ENCODE measurements at regions not wholly inside any gene's neighbourhood (a gene's known extent, or its start where the extent isn't known, plus 50 kb on each side); places are given as distances from the start of the nearest gene placed in this dataset.
"Not testable (repeated sequence)": the region's sequence is repeated elsewhere in the genome, so short reads cannot be mapped to it uniquely, and the experiment has no call there.

DNA sequence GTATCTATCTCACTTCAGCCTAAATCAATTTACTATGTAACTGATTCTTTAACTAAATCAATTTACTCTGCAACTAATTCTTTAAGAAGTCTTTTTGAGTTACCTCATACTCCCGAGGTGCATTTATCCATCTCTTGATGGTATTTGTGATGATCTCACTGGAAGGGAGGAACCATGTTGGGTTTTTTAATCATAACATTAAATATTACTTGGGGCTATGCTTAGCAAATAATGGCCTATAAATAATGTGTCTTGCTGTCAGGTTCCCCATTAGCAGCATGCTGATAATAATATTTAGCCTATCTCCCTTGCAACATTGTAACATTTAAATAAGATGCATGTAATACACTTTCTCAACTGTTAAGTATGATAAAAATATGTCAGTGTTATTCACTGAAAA lies 411.3 kb downstream of the SLITRK1 start:
- no peak for DNase-seq (ENCODE audit: low read depth in 2 of 2)

DNA sequence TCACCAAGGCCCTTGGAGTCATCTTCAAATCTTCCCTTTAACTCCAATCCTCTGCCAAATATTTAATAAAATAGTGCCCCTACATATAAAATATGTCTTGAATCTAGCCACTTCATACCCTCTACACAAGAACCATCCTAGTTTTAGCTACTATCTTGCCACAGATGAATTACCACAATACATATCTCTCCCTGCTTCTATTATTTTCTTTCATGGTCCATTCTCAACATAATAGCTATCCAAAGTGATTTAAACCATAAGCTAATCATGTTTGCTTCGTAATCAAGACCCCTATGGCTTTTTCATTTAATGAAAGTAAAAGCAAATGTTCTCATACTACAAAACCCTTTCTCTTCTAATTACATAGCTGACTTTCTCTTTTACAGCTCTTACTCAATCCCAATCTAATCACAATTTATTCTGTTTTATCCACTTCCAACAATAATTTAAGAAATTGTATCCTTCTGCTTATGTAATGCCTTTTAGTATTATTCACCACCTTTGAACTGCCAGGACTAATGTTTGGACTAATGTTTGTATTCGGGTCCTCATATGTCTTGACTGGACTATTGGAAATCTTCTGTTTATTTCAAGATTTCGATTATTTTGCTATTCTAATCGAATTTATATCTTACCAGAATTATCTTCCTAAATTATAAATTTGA lies 412.0 kb downstream of the SLITRK1 start:
- no peak for DNase-seq (ENCODE audit: low read depth in 2 of 2)

DNA sequence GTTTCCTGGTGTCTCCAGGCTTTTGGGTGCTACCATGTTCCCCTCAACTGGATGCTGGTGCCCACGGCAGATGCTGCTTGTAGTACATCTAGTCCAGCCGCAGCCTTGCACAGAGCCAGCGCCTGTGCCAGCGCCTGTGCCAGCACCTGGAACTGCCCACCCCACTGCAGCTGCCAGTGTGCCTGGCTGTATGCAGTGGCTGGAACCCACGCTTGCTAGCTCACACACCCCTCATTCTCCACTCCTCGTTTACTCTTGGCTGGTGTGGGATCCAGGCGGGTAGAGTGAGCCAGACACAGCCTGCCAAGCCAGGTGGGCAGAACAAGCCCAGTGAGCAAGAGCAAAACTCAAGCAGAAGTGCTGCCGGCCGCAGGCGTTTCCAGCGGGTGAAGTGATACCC lies 428.6 kb downstream of the SLITRK1 start:
- no peak for DNase-seq (ENCODE audit: low read depth in 2 of 2)

DNA sequence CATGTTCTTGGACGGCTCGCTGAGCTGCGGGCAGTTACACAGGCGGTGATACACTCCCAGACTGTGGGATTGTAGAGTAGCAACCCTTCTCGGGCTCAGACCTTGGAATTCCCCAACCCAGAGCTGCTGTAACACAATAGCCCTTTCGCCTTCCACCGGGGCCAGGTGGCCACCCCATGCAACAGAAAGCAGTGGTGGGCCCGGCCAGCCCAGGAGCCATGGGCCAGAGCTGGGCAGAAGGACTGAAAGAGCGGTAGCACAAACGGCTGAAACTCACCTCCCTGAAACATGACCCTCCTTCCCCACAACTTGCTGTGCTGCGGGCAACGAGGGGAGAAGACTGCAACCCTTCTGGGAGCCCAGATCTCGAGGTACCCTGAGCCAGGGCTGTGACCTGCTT lies 429.0 kb downstream of the SLITRK1 start:
- DNase-seq (ENCODE audit: low read depth in 2 of 2): no peak

DNA sequence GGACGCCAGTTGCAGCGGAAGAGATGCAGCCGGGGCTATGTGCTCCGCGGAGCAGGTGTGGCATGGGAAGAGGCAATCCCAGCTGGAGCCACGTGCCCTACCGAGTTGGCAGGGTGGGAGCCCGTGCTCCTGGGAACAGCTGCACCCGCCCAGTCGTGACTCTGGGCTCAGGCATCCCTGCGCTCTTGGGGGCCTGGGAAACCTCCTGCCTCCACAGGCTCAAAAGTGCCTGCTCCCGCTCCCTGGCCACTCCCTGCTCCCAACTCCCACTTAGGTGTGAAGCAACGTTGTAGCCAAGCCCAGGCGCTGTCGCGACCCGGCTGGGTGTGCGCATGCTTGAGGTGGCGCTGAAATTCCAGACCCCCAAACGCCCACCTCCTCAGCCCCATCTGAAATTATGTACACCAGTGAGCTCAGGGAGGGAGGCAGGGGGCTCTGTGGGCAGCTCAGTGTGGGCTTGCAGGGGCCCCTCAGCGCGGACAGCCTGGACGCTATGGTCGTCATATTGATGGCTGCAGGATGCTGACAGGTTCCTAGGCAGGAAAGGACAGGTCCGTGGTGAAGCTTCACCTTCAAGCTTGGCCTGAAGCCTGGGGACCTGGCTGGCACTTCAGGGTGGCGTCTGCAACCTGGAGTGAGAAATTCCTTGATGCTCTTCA lies 429.9 kb downstream of the SLITRK1 start:
- DNase-seq (ENCODE audit: low read depth in 2 of 2): no peak

DNA sequence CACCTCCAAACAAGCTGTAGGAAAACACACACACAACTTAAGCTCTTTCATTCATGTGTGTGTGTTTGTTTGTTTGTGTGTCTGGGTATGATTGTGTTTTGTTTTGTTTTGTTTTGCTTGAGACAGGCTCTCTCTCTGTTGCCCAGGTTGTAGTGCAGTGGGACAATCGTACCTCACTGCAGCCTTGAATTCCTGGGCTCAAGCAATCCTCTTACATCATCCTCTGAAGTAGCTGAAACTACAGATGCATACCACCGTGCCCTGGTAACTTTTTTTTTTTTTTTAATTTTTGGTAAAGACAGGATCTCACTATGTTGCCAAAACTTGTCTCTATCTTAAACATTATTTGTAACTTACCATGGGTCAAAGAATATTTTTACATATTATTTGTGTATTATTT lies 431.7 kb downstream of the SLITRK1 start:
- no peak for DNase-seq (ENCODE audit: low read depth in 2 of 2)

DNA sequence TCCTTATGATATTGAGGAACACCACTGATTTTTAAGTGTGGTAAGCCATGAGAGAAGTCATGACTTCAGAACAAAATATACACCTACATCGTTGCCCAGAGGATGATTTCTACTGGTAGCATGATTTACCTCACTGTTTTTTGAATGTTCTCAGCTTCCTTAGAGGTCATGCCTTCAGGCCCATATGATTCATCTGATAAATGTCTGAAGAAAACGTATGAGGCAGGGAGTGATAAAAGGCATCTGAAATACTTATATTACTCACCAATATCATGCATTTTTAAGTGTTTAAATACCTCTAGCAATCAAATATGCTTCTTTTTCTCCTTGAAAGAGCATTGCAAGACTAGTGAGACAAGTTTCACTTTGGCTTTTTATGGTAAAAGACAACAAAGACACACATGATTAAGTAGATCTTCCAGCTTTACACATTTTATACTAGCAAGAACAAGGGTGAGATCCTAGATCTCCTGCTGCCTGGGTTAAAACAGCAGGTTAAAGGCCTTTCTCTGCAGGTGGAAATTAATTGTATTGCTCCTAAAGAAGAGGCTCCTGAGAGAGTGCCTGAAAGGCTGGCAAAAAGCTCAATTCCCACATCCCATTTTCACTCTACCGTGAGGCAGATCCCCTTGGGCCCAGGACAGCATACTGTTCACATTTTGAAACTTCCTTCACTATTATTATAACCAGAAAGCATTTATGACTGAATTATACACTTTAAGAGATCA lies 432.4 kb downstream of the SLITRK1 start:
- no peak for DNase-seq (ENCODE audit: low read depth in 2 of 2)

DNA sequence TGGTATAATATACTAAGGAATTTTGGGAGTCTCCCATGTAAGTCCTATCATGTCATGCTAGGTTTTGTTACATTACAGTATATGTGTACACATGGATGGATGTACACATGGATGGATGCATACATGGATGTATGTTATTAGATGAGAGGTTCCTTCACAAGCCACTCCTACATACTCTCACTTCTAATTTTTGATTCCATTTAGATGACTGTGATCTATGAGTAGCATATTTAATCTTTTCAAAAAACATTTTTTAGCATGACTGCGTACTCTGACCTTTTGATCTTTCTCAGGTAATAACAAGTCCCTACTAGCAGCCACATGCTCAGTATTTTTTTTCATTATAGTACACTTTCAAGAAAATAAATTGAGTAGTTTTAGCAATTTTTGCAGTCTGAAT lies 441.8 kb downstream of the SLITRK1 start:
- DNase-seq (ENCODE audit: low read depth in 2 of 2): no peak

DNA sequence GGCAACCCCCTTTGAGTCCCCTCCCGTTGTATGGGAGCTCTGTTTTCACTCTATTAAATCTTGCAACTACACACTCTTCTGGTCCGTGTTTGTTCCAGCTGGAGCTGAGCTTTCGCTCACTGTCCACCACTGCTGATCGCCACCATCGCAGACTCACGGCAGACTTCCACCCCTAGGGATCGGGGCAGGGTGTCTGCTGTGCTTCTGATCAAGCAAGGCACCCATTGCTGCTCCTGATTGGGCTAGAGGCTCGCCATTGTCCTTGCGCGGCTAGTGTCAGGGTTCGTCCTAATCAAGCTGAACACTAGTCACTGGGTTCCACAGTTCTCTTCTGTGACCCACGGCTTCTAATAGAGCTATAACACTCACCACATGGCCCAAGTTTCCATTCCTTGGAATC lies 442.8 kb downstream of the SLITRK1 start:
- DNase-seq (ENCODE audit: low read depth in 2 of 2): not testable (repeated sequence)

DNA sequence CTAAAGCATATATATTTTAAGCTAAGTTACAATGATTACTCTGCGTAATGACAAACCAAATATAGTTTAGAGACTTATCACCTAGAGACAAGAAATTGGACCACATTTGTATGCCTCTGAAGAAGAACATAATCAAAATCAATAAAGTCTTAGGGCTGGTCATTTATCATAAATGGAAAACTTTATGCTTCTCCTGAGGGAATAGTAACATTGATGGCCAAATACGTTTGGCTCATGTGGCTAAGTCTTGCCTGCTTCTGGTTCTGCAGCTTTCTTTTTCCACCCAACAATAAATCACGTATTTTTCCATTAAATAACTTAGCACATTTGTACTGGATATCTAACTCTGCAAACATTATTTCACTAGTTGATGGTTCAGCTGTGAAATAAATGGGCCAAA lies 458.4 kb downstream of the SLITRK1 start:
- DNase-seq (ENCODE audit: low read depth in 2 of 2): no peak

DNA sequence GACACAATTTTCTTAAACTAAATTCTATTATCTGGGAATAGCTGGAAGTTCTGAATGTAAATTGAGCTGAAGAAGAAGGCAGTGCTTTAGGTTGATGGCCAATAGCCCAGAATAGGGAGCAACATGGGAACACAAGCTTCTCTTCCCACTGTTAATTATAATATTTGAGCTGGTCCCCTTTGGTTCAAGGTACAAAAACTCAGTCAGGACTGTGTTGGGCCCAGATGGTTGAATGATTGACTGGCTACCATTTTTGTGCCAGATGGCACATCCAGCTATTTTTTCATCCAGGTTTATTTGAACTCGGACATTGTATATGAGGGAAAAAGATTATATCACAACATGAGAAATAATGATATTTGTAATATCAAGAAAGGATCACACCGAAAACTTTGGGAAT lies 458.9 kb downstream of the SLITRK1 start:
- DNase-seq (ENCODE audit: low read depth in 2 of 2): no peak

DNA sequence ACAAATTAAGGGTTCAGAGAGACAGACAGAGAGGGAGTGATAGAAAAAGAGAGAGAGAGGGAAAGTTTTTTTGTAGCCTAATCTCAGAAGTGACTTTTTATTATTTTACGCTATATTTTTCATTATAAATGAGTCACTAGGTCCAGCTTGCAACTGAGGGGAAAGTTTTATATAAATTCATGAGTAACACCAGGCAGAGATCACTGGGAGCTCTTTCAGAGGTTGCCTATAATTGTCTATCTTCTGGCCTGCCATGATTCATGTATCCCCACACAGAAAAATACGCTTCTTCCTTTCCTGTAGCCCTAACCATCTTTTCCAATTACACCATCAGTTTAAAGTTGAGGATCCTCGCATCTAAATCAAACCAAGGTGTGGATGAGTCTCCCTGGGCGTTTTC lies 467.9 kb downstream of the SLITRK1 start:
- no peak for DNase-seq (ENCODE audit: low read depth in 2 of 2)

DNA sequence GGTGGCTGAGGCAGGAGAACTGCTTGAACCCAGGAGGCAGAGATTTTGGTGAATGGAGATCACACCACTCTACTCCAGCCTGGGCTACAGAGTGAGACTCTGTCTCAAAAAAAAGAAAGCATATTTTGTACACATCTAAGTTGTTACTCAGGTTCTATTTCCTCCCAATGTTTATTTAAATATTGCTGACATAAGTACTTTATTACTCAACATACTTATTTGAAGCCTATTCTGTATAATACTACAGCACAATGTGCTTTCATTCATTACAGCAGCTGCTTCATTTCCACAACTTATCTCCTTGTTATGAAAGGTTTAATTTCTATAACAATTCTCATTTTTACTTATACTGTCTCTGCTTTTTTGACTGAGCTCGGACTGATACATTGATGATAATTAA lies 495.7 kb downstream of the SLITRK1 start:
- no peak for DNase-seq (ENCODE audit: low read depth in 2 of 2)

DNA sequence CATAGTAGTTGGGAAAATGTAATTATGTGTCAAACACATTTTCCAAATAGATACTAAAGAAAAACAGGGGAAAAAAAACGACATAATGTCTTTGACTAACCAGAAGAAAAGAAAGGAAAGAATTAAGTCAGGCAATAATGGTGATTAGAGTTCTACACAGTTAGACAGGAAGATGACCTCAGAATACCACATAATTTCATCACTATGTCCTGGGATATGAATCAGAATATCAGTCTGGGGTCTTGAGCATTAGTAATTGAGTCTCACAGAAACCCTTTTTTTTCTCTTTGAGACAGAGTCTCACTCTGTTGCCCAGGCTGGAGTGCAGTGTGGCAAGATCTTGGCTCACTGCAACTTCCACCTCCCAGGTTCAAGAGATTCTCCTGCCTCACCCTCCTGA lies 503.4 kb downstream of the SLITRK1 start:
- no peak for DNase-seq (ENCODE audit: low read depth in 2 of 2)

DNA sequence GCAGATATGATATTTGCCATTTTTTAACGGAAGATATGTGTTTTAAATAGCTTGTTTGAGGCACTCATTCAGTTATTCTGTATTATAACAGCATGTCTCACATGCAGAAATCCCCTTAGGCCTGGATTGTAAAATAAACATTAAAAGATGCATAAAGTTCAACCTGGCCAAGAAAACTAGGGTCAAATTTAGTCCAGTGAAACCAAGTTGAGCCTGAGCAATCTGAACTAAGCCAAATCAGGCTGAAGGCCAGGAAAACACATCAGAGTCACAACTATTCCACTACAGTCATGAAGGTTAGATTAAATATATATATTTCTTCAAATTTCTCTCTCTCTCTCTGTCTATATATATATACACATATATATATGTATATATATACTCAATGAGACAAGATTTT lies 504.8 kb downstream of the SLITRK1 start:
- DNase-seq (ENCODE audit: low read depth in 2 of 2): no peak

DNA sequence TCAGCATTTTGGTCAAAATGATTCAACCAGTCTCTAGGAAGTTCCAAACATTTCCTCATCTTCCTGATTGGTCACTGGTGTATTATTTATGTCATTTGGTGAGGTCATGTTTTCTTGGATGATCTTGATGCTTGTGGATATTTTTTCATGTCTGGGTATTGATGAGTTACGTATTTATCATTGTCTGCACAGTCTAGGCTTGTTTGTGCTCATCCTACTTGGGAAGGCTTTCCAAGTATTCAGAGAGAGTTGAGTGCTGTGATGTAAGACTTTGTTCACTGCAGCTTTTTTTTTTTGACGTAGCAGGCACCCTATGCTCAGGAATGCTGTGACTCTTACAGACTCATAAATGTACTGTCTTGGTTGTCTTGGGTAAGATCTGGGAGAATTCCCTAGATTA lies 509.5 kb downstream of the SLITRK1 start:
- DNase-seq (ENCODE audit: low read depth in 2 of 2): no peak

DNA sequence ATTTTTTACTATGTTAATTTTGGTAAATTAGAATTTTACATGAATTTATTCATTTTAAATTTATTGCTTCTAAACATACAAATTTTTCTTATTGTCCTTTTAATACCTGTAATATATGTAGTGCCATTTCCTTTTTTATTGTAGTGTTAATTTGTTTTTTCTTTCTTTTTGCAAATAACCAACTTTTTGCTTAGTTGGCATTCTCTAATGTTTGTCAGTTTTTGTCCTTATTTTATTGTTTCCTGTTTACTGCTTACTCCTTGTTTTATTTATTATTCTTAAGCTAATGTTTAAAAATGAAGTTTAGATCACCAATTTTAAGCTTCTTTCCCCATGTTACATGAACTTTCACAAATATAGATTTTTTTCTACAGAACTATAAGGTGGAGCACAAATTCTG lies 516.6 kb downstream of the SLITRK1 start:
- no peak for DNase-seq (ENCODE audit: low read depth in 2 of 2)

DNA sequence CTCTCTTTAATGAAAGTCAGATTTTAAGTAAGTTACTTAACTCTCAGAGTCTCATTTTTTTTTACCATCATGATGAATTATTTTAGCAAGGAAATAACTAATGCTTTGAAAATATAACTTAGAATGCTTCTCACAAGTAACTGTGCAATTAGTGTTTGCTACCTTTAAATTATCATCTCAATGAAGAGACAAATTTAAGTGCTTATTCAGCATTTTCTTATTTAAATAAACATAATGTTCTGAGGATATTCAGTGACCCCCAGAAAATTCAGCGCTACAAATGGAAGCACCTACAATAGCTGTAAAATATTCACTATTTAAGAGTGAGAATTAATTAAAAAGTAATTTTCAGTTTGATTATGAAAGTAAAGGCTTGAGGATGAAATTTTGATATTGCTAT lies 527.2 kb downstream of the SLITRK1 start:
- DNase-seq (ENCODE audit: low read depth in 2 of 2): no peak

DNA sequence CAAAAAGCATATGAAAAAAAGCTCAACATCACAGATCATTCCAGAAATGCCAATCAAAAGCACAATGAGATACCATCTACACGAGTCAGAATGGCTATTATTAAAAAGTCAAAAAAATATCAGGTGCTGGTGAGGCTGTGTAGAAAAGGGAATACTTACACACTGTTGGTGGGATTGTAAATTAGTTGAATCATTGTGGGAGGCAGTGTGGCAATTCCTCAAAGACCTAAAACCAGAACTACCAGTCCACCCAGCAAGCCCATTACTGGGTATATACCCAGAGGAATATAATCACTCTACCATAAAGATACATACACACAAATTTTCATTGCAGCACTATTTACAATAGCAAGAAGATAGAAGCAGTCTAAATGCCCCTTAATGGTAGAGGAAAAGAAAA lies 529.9 kb downstream of the SLITRK1 start:
- DNase-seq (ENCODE audit: low read depth in 2 of 2): no peak

DNA sequence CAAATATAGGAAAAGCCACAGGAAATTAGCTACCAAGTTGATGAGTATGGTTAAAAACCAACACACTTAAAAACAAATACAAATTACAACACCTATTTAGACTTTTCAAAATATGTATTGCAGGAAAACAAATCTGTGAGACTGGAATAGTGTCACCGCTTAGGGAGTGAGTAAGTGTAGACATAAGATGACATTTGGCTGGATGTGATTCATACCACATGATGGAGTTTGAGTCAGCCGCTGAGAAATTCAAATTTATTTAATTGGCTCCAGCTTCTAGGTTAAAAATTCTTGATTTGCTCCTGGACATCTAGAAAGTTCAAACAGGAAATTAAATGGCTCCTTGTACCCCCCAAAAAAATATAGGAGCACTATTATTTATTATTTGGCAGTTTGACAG lies 531.7 kb downstream of the SLITRK1 start:
- no peak for DNase-seq (ENCODE audit: low read depth in 2 of 2)

DNA sequence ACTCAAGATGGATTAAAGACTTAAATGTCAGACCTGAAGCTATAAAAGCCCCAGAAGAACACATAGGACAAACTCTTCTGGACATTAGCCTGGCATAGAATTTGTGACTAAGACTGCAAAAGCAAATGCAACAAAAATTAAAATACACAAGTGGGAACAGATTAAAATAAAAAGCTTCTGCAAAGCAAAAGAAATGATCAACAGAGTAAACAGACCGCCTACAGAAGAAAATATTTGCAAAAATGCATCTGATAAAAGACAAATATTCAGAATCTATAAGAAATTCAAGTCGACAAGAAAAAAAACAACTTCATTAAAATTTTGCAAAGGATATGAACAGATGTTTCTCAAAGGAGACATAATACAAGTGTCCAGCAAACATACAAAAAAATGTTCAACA lies 537.8 kb downstream of the SLITRK1 start:
- DNase-seq (ENCODE audit: low read depth in 2 of 2): no peak

DNA sequence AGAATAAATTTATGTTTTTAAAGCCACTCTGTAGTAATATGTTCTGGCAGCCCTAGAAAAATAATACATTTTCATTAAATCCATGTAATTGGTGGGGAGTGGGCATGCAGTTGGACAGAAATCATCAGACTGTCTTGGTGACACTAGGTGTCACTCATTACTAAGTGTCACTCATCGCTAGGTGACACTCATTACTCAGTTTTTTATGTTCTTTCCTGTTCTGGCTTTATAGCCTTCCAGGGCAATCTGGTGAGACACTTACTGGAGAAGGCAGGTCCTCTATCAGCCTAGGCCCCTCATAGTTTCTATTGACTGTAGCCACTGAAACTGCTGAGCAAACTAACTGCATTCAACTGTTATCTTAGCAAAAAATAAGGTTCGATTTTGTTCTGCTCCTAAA lies 542.1 kb downstream of the SLITRK1 start:
- no peak for DNase-seq (ENCODE audit: low read depth in 2 of 2)
